Astrocyte (in vitro differentiated cells and primary cell): ENCODE measurements at regions not wholly inside any gene's neighbourhood (a gene's known extent, or its start where the extent isn't known, plus 50 kb on each side); places are given as distances from the start of the nearest gene placed in this dataset.

Experiments used
- EZH2 ChIP-seq: IDR thresholded peaks from 2 replicates; pipeline ENCODE4 v1.6.1; 2012; ENCODE audit warnings: mild to moderate bottlenecking, low read length, inconsistent platforms; ENCODE audit not compliant: insufficient read depth
- TF ChIP-seq, protein P1 (sequence below): IDR thresholded peaks from 2 replicates; pipeline ENCODE4 v1.5.1; 2011; ENCODE audit warnings: low read depth, mild to moderate bottlenecking, inconsistent platforms, low read length, moderate library complexity; ENCODE audit not compliant: insufficient read depth

- TF ChIP-seq, protein P1, sequence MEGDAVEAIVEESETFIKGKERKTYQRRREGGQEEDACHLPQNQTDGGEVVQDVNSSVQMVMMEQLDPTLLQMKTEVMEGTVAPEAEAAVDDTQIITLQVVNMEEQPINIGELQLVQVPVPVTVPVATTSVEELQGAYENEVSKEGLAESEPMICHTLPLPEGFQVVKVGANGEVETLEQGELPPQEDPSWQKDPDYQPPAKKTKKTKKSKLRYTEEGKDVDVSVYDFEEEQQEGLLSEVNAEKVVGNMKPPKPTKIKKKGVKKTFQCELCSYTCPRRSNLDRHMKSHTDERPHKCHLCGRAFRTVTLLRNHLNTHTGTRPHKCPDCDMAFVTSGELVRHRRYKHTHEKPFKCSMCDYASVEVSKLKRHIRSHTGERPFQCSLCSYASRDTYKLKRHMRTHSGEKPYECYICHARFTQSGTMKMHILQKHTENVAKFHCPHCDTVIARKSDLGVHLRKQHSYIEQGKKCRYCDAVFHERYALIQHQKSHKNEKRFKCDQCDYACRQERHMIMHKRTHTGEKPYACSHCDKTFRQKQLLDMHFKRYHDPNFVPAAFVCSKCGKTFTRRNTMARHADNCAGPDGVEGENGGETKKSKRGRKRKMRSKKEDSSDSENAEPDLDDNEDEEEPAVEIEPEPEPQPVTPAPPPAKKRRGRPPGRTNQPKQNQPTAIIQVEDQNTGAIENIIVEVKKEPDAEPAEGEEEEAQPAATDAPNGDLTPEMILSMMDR = no peak
- no peak for TF ChIP-seq EZH2
These were observed 120.0 kb upstream of the HMHB1 start for GRCh38 chr5:143691945-143692290.
